ENCODE measurements at regions not wholly inside any gene's neighbourhood (a gene's known extent, or its start where the extent isn't known, plus 50 kb on each side); places are given as distances from the start of the nearest gene placed in this dataset.

GRCh38 chr20:12511499-12511898 is 497.3 kb upstream of the SPTLC3 start:
- TF ChIP-seq CTCF (IDR thresholded peaks at IDR 0.05; ENCODE audit: insufficient read depth, low read length) (no peak), REST (IDR thresholded peaks at IDR 0.05; ENCODE audit: insufficient replicate concordance, low read depth) (no peak), POLR2AphosphoS5 (IDR thresholded peaks at IDR 0.05; ENCODE audit: low read depth) (no peak), GABPA (IDR thresholded peaks at IDR 0.05; ENCODE audit: low read depth) (no peak), SPI1 (IDR thresholded peaks at IDR 0.05; ENCODE audit: borderline replicate concordance, low read depth) (no peak)

All from HL-60 (cell line).